Jurkat, Clone E6-1 (cell line): ENCODE measurements at regions not wholly inside any gene's neighbourhood (a gene's known extent, or its start where the extent isn't known, plus 50 kb on each side); places are given as distances from the start of the nearest gene placed in this dataset.

ENCODE experiments used
- DNase-seq: peaks from one replicate; pipeline ENCODE4 v3.0.0-alpha.2; 2011; ENCODE audit warnings: low read depth, low spot score
- H3K4me3 ChIP-seq: 2 replicates; pipeline ENCODE4 v1.5.1; 2011; ENCODE audit warnings: mild to moderate bottlenecking, low read length, control low read depth, moderate library complexity

DNA sequence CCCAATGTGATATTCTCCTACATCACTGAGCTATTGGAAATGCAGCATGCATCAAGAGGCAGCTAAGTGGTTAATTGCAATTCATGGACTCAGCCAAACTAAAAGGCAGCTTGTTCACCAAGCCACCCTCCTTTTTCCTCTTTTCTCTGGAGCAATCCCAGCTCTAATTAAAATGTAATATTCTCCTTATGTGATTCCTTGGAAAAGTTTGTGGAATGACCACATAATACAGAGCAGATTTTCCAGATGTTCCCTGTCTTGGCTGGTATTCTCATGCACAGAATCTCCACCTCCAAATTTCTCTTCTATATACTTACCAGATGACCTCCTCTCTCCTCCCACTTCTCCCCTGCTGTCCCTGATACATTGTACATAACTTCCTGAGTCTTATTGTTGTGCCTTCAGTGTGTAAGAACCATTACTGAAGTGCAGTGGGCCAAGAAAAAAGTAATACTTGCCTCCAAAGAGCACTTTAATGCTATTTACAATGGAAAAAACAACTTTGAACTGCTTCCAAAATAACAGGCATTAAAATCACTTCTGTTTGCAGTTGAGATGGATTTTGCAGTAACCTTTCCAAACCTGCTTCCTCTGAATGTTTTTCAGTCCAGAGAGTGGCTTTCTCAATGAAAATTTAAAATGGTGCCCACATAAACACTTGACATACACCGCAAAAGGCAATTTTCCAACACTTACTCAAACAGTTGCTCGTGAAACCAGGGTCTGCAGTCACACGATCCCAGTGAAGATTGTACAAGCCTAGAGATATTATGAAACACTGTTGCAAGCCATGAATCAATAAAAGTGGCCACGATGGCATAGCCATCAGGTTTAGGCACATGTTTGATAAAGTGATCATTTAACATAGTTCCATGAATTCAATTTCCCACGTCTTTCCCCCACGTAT is 258.0 kb downstream of the MTX2 start:
- H3K4me3 ChIP-seq = no peak overlapping the region
- DNase-seq = no peak

DNA sequence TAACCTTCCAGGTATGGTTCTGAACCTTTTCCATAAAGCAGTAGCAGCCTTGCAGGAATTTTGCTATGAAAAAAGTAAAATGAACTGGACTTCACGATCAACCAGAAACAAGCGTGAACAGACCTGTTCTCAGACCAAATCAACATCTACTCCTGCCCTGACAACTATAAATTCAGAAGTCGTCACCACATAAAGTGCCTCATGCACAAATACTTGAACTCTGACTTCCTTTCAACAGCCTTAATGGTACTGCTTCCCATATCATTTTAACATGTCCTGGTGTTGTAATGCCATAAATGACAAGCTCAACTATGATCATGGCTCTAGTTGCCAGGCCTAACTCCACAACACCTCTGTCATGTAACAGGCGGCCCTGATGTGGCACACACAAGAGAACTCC is 262.4 kb downstream of the MTX2 start:
- no peak for DNase-seq
- H3K4me3 ChIP-seq = no peak overlapping the region

GRCh38 chr2:176533505-176534193 is 264.4 kb downstream of the MTX2 start:
- no peak overlapping the region for H3K4me3 ChIP-seq
- no peak for DNase-seq

- DNase-seq = no peak
- H3K4me3 ChIP-seq = no peak overlapping the region
These were observed 265.7 kb downstream of the MTX2 start for GRCh38 chr2:176534798-176535466.

- H3K4me3 ChIP-seq = no peak overlapping the region
- no peak for DNase-seq
These were observed 266.3 kb downstream of the MTX2 start for GRCh38 chr2:176535467-176536113.

- DNase-seq = no peak
- H3K4me3 ChIP-seq = no peak overlapping the region
These were observed 267.3 kb downstream of the MTX2 start for GRCh38 chr2:176536439-176537133.

GRCh38 chr2:176537932-176538331 is 268.7 kb downstream of the MTX2 start:
- H3K4me3 ChIP-seq = no peak overlapping the region
- DNase-seq = no peak

GRCh38 chr2:176540995-176541394 is 271.8 kb downstream of the MTX2 start:
- no peak for DNase-seq
- H3K4me3 ChIP-seq = no peak overlapping the region

- H3K4me3 ChIP-seq = no peak overlapping the region
- DNase-seq = no peak
These were observed 273.2 kb downstream of the MTX2 start for GRCh38 chr2:176542476-176542875.

DNA sequence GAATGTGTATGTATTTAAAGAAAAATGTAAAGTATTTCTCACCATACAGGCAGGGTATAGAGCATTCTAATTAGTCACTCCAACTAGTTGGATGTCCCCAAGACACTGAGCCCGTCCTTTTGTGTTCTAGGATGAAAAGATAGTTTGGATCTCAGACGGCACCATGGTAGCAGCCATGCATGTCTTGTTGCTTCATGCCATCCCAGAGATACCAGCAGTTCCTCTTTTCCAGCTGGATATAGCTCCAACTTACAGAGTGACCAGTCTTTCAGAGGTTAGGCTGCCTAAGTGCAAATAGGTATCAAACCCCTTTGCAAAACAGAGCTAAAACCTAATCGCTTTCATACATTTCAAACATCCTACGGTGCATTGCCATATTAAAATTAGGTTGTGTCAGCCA is 275.3 kb downstream of the MTX2 start:
- DNase-seq = no peak
- H3K4me3 ChIP-seq = no peak overlapping the region

- H3K4me3 ChIP-seq = no peak overlapping the region
- DNase-seq = no peak
These were observed 276.0 kb downstream of the MTX2 start for GRCh38 chr2:176544991-176545956.

GRCh38 chr2:176546550-176546949 is 277.3 kb downstream of the MTX2 start:
- H3K4me3 ChIP-seq = no peak overlapping the region
- no peak for DNase-seq

- DNase-seq = no peak
- H3K4me3 ChIP-seq = no peak overlapping the region
These were observed 283.4 kb downstream of the MTX2 start for GRCh38 chr2:176552501-176553135.

GRCh38 chr2:176553685-176554100 is 284.5 kb downstream of the MTX2 start:
- H3K4me3 ChIP-seq = peak overlapping the region; percentile 61
- DNase-seq = peak; percentile 46

DNA sequence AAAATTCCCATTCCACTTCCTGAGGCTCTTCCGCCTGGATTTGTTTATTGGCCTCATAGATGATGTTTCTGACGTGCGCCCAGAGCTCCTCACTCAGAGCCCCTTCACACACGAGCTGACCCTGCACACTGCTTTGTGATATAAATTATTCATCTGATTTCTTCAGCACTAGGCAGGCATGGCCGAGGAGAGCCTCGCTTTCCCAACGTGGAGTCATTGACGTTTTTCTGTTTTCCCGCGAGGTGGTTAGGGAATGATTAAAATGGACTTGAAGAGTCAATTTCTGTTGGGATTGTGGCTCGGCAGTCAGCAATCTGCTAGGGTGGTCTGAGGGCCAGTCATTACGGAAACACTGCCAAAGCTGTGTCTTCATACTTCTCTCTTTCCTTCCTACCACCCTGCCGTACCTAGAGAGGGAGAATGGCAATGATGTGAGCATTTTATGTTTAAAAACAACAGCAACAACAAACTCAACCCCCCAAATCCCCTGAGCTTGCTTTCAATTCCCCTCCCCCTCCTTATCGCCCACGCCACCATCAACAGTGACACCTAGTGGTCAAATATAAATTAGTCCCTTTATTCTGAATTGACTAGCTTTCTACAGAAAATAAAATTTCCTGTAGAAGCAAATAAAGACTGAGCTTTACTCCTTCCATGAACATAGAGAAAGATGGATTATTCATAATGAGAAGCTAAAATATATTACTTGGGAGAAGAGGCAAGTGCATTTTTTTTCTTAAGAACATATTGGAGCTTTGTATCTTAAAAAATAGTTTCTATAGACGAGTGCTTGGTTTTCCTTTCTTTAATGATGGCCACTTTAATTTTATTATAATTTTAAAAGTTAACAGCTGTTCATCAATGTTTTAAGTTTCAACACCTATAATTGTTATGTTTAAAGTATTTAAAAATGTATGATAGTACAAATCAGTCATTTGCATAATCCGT is 285.1 kb downstream of the MTX2 start:
- peak; percentile 67 for DNase-seq
- H3K4me3 ChIP-seq = peak overlapping the region; percentile 61

DNA sequence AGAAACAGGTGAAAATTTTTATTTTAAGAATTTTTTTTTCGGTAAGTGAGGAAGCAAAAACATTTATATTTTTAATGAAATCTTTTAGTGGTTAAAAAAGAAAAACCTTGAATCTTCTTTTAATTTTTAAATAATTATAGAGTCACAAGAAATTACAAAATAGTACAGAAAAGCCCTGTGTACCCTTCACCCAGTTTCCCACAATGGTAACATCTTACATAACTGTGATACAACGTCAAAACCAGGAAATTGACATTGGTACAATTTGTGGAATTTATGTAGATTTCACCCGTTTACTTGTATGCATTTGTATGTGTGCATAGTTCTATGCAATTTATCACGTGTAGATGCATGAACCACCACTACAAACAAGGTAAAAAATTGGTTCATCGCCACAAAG is 285.9 kb downstream of the MTX2 start:
- DNase-seq = no peak
- no peak overlapping the region for H3K4me3 ChIP-seq
